ENCODE measurements at regions not wholly inside any gene's neighbourhood (a gene's known extent, or its start where the extent isn't known, plus 50 kb on each side); places are given as distances from the start of the nearest gene placed in this dataset.

- WGBS, 2 donors, result 80 to 83% methylated on average over 3 of the region's 3 CpGs
- intact Hi-C loops (cut with DNase I; ENCODE audit: low total_unique reads), result no loop called here
- TF ChIP-seq CTCF (IDR thresholded peaks at IDR 0.05) (no peak), POLR2A (IDR thresholded peaks at IDR 0.05) (no peak)
- DNase-seq (ENCODE audit: low spot score in 2 of 2), result no peak
- H3K4me3 ChIP-seq (ENCODE audit: low read depth, poor library complexity, severe bottlenecking), result no peak overlapping the region
These were observed 212.9 kb upstream of the ARPP21 start for GRCh38 chr3:35426366-35426958.

- no peak for DNase-seq (ENCODE audit: low spot score in 2 of 2)
- no peak overlapping the region for H3K4me3 ChIP-seq (ENCODE audit: low read depth, poor library complexity, severe bottlenecking)
- TF ChIP-seq CTCF (IDR thresholded peaks at IDR 0.05), result no peak
- no peak for TF ChIP-seq POLR2A (IDR thresholded peaks at IDR 0.05)
- 55 to 60% methylated on average over 1 of the region's 1 CpG for WGBS, 2 donors
- intact Hi-C loops (cut with DNase I; ENCODE audit: low total_unique reads), result no loop called here
These were observed 201.9 kb upstream of the ARPP21 start for GRCh38 chr3:35437381-35437780.

GRCh38 chr3:35438101-35438500 is 201.2 kb upstream of the ARPP21 start:
- intact Hi-C loops (cut with DNase I; ENCODE audit: low total_unique reads), result no loop called here
- no peak overlapping the region for H3K4me3 ChIP-seq (ENCODE audit: low read depth, poor library complexity, severe bottlenecking)
- DNase-seq (ENCODE audit: low spot score in 2 of 2), result no peak
- TF ChIP-seq POLR2A (IDR thresholded peaks at IDR 0.05), result no peak
- TF ChIP-seq CTCF (IDR thresholded peaks at IDR 0.05), result no peak
- WGBS, 2 donors, result 35 to 47% methylated on average over 1 of the region's 1 CpG

- intact Hi-C loops (cut with DNase I; ENCODE audit: low total_unique reads), result no loop called here
- DNase-seq (ENCODE audit: low spot score in 2 of 2), result no peak
- no peak for TF ChIP-seq CTCF (IDR thresholded peaks at IDR 0.05)
- TF ChIP-seq POLR2A (IDR thresholded peaks at IDR 0.05), result no peak
- no peak overlapping the region for H3K4me3 ChIP-seq (ENCODE audit: low read depth, poor library complexity, severe bottlenecking)
- 85 to 87% methylated on average over 5 of the region's 5 CpGs for WGBS, 2 donors
These were observed 199.7 kb upstream of the ARPP21 start for GRCh38 chr3:35439663-35440062.

GRCh38 chr3:35440826-35441225 is 198.5 kb upstream of the ARPP21 start:
- TF ChIP-seq POLR2A (IDR thresholded peaks at IDR 0.05) (no peak), CTCF (IDR thresholded peaks at IDR 0.05) (no peak)
- no peak overlapping the region for H3K4me3 ChIP-seq (ENCODE audit: low read depth, poor library complexity, severe bottlenecking)
- intact Hi-C loops (cut with DNase I; ENCODE audit: low total_unique reads), result no loop called here
- no peak for DNase-seq (ENCODE audit: low spot score in 2 of 2)

- 82 to 90% methylated on average over 2 of the region's 2 CpGs for WGBS, 2 donors
- no peak overlapping the region for H3K4me3 ChIP-seq (ENCODE audit: low read depth, poor library complexity, severe bottlenecking)
- no peak for TF ChIP-seq CTCF (IDR thresholded peaks at IDR 0.05)
- TF ChIP-seq POLR2A (IDR thresholded peaks at IDR 0.05), result no peak
- intact Hi-C loops (cut with DNase I; ENCODE audit: low total_unique reads), result no loop called here
- no peak for DNase-seq (ENCODE audit: low spot score in 2 of 2)
These were observed 192.4 kb upstream of the ARPP21 start for GRCh38 chr3:35446896-35447295.

All from lower leg skin (tissue), 4 donors.